H9 (cell line): ENCODE measurements at regions not wholly inside any gene's neighbourhood (a gene's known extent, or its start where the extent isn't known, plus 50 kb on each side); places are given as distances from the start of the nearest gene placed in this dataset.
A peak's percentile ranks its signal among the peaks of the same experiment; 100 is the strongest.

Experiments
- DNase-seq: peaks from one replicate; pipeline ENCODE4 v3.0.0-alpha.2; 2017
- H2AFZ ChIP-seq: one replicate; pipeline ENCODE4 v1.6.1; 2013; ENCODE audit warnings: mild to moderate bottlenecking, low read length, control low read depth, moderate library complexity
- H2AK5ac ChIP-seq: 2 replicates; pipeline ENCODE4 v1.6.1; 2013; ENCODE audit warnings: low read length, control low read depth, mixed read lengths; ENCODE audit not compliant: insufficient read length
- H2BK120ac ChIP-seq: one replicate; pipeline ENCODE4 v1.6.1; 2013; ENCODE audit warnings: low read depth, mild to moderate bottlenecking, low read length, control low read depth, inconsistent platforms; ENCODE audit not compliant: poor library complexity, severe bottlenecking
- H2BK12ac ChIP-seq: 2 replicates; pipeline ENCODE4 v1.6.1; 2013; ENCODE audit warnings: low read length, control low read depth, mixed read lengths, low read depth; ENCODE audit not compliant: insufficient read length
- H2BK15ac ChIP-seq: 2 replicates; pipeline ENCODE4 v1.6.1; 2013; ENCODE audit warnings: low read depth, low read length, control low read depth
- H2BK20ac ChIP-seq: one replicate; pipeline ENCODE4 v1.6.1; 2013; ENCODE audit warnings: low read depth, mild to moderate bottlenecking, low read length, control low read depth, inconsistent platforms; ENCODE audit not compliant: poor library complexity, severe bottlenecking
- H2BK5ac ChIP-seq: 2 replicates; pipeline ENCODE4 v1.6.1; 2013; ENCODE audit warnings: low read length, control low read depth, mixed read lengths; ENCODE audit not compliant: insufficient read length
- H3K14ac ChIP-seq: 2 replicates; pipeline ENCODE4 v1.6.1; 2013; ENCODE audit warnings: low read length, control low read depth; ENCODE audit not compliant: insufficient read depth
- H3K18ac ChIP-seq: 2 replicates; pipeline ENCODE4 v1.6.1; 2013; ENCODE audit warnings: low read depth, mild to moderate bottlenecking, mixed read lengths, low read length, control low read depth; ENCODE audit not compliant: insufficient read length
- H3K23ac ChIP-seq: 2 replicates; pipeline ENCODE4 v1.6.1; 2013; ENCODE audit warnings: low read length, control low read depth, mixed read lengths, low read depth; ENCODE audit not compliant: insufficient read length
- H3K23me2 ChIP-seq: 2 replicates; pipeline ENCODE4 v1.6.1; 2013; ENCODE audit warnings: low read depth, mild to moderate bottlenecking, mixed read lengths, low read length, control low read depth; ENCODE audit not compliant: insufficient read length, poor library complexity, severe bottlenecking
- H3K27ac ChIP-seq: 2 replicates; pipeline ENCODE4 v1.5.1; 2013; ENCODE audit warnings: low read length, control low read depth, mixed read lengths, low read depth; ENCODE audit not compliant: insufficient read length
- H3K27me3 ChIP-seq: 2 replicates; pipeline ENCODE4 v1.6.1; 2013; ENCODE audit warnings: low read length, control low read depth, inconsistent platforms; ENCODE audit not compliant: insufficient read depth
- H3K4ac ChIP-seq: 2 replicates; pipeline ENCODE4 v1.6.1; 2013; ENCODE audit warnings: low read depth, mild to moderate bottlenecking, control low read depth, inconsistent platforms, low read length, moderate library complexity
- H3K4me1 ChIP-seq: 2 replicates; pipeline ENCODE4 v1.6.1; 2013; ENCODE audit warnings: low read length, control low read depth, inconsistent platforms; ENCODE audit not compliant: insufficient read depth
- H3K4me2 ChIP-seq: 2 replicates; pipeline ENCODE4 v1.6.1; 2013; ENCODE audit warnings: low read length, control low read depth, mixed read lengths; ENCODE audit not compliant: insufficient read length, insufficient read depth
- H3K56ac ChIP-seq: 2 replicates; pipeline ENCODE4 v1.6.1; 2013; ENCODE audit warnings: low read depth, mild to moderate bottlenecking, mixed read lengths, low read length, control low read depth; ENCODE audit not compliant: insufficient read length
- H3K79me1 ChIP-seq: 2 replicates; pipeline ENCODE4 v1.6.1; 2013; ENCODE audit warnings: low read depth, mild to moderate bottlenecking, moderate library complexity, low read length, control low read depth, inconsistent platforms; ENCODE audit not compliant: insufficient read depth, poor library complexity, severe bottlenecking
- H3K79me2 ChIP-seq: 2 replicates; pipeline ENCODE4 v1.6.1; 2013; ENCODE audit warnings: low read length, control low read depth, inconsistent platforms; ENCODE audit not compliant: insufficient read depth
- H3K9ac ChIP-seq: 2 replicates; pipeline ENCODE4 v1.6.1; 2013; ENCODE audit warnings: low read length, control low read depth, mixed read lengths; ENCODE audit not compliant: insufficient read length; ENCODE audit errors: extremely low read depth
- H3K9me3 ChIP-seq: one replicate; pipeline ENCODE4 v1.6.1; 2013; ENCODE audit warnings: low read depth, low read length, inconsistent platforms; ENCODE audit not compliant: control insufficient read depth
- H3T11ph ChIP-seq: one replicate; pipeline ENCODE4 v1.6.1; 2013; ENCODE audit warnings: mild to moderate bottlenecking, low read length, control low read depth, inconsistent platforms
- H4K20me1 ChIP-seq: one replicate; pipeline ENCODE4 v1.6.1; 2013; ENCODE audit not compliant: control insufficient read depth, insufficient read length, insufficient read depth
- H4K5ac ChIP-seq: 2 replicates; pipeline ENCODE4 v1.6.1; 2013; ENCODE audit warnings: low read depth, mild to moderate bottlenecking, mixed read lengths, low read length, control low read depth; ENCODE audit not compliant: insufficient read length
- H4K8ac ChIP-seq: replicated peaks from 2 replicates; pipeline ENCODE4 v1.6.1; 2013; ENCODE audit warnings: low read length, control low read depth, mixed read lengths, low read depth; ENCODE audit not compliant: insufficient read length
- H4K91ac ChIP-seq: 2 replicates; pipeline ENCODE4 v1.6.1; 2013; ENCODE audit warnings: low read depth, mild to moderate bottlenecking, moderate library complexity, mixed read lengths, low read length, control low read depth; ENCODE audit not compliant: insufficient read length
- H3K27ac Mint-ChIP-seq, 3 experiments: 2 replicates in 2 of 3; 3 replicates in 1 of 3; pipeline ENCODE4 v1.8.0; 2020 to 2021; ENCODE audit warnings: mixed read lengths in 3 of 3, mild to moderate bottlenecking in 1 of 3, moderate library complexity in 1 of 3
- H3K27me3 Mint-ChIP-seq: 2 replicates; pipeline ENCODE4 v1.8.0; 2021; ENCODE audit warnings: low read depth, mild to moderate bottlenecking, moderate library complexity, mixed read lengths
- H3K36me3 Mint-ChIP-seq, 3 experiments: 2 replicates in 2 of 3; 3 replicates in 1 of 3; pipeline ENCODE4 v1.8.0; 2020 to 2021; ENCODE audit warnings: low read depth in 3 of 3, mixed read lengths in 3 of 3; ENCODE audit not compliant: insufficient read depth in 1 of 3
- H3K4me1 Mint-ChIP-seq, 2 experiments: 2 replicates each; pipeline ENCODE4 v1.8.0; 2020; ENCODE audit warnings: mixed read lengths in 2 of 2
- H3K4me3 Mint-ChIP-seq, 2 experiments: 2 replicates in 1 of 2; 3 replicates in 1 of 2; pipeline ENCODE4 v1.8.0; 2020 to 2021; ENCODE audit warnings: mild to moderate bottlenecking in 2 of 2, mixed read lengths in 2 of 2, moderate library complexity in 1 of 2
- H3K9me3 Mint-ChIP-seq, 2 experiments: 2 replicates in 1 of 2; 3 replicates in 1 of 2; pipeline ENCODE4 v1.8.0; 2020; ENCODE audit warnings: mild to moderate bottlenecking in 2 of 2, mixed read lengths in 2 of 2, moderate library complexity in 1 of 2
- CTCF ChIP-seq: fragments of 200-600 bp; sonication (generic); conservative IDR thresholded peaks from 3 replicates; pipeline ENCODE4 v1.8.0; 2021; ENCODE audit warnings: antibody characterized with exemption, mild to moderate bottlenecking
- WGBS: extraction: QIAGEN DNeasy Blood & Tissue Kit; methylation state at CpG from one replicate; pipeline ENCODE4 v1.1.7; 2013; ENCODE audit warnings: missing lambda C conversion rate, low lambda C conversion rate, mixed read lengths; ENCODE audit not compliant: insufficient read length; ENCODE audit errors: extremely low coverage; 5-methylcytosine and 5-hydroxymethylcytosine counted together

- Histone ChIP-seq H2BK120ac (no peak overlapping the region), H2BK12ac (no peak overlapping the region), H2BK20ac (no peak overlapping the region), H3K27ac (no peak overlapping the region), H3K79me2 (no peaks in the 10 kb centered on the region), H3K4ac (no peak overlapping the region), H4K5ac (no peak overlapping the region), H2BK15ac (no peak overlapping the region), H3K9ac (no peak overlapping the region), H2BK5ac (no peak overlapping the region), H3K56ac (no peak overlapping the region), H2AFZ (no peak overlapping the region), H4K20me1 (no peaks in the 10 kb centered on the region), H3K79me1 (no peaks in the 10 kb centered on the region), H3K4me2 (no peak overlapping the region), H3K23me2 (peaks cover 3% of the 10 kb centered on the region), H3K9me3 (no peaks in the 10 kb centered on the region), H3T11ph (no peak overlapping the region), H4K8ac (no peak overlapping the region), H3K18ac (no peak overlapping the region), H3K27me3 (no peaks in the 10 kb centered on the region), H2AK5ac (no peak overlapping the region), H3K4me1 (no peaks in the 10 kb centered on the region; the same call in 1 of the 2 replicates), H3K23ac (no peak overlapping the region), H4K91ac (no peak overlapping the region), H3K14ac (no peak overlapping the region)
- no CpG with 5 or more reads among the region's 7 CpGs for WGBS
- no peak for DNase-seq
- H3K4me1 Mint-ChIP-seq = peaks cover 0 to 9% of the 10 kb centered on the region in 2 experiments; a peak in 2 of 4 replicates
- TF ChIP-seq CTCF = peak; percentile 88
- no peak overlapping the region for H3K4me3 Mint-ChIP-seq
- H3K27me3 Mint-ChIP-seq = no peaks in the 10 kb centered on the region; the same call in 1 of the 2 replicates
- no peaks in the 10 kb centered on the region; a peak in 1 of 7 replicates for H3K36me3 Mint-ChIP-seq
- no peak overlapping the region for H3K27ac Mint-ChIP-seq
- no peaks in the 10 kb centered on the region; a peak in 1 of 5 replicates for H3K9me3 Mint-ChIP-seq
These were observed 404.8 kb downstream of the ATP23 start for GRCh38 chr12:58346032-58346632.
